Mesendoderm (in vitro differentiated cells): ENCODE measurements at regions not wholly inside any gene's neighbourhood (a gene's known extent, or its start where the extent isn't known, plus 50 kb on each side); places are given as distances from the start of the nearest gene placed in this dataset.
A peak's percentile ranks its signal among the peaks of the same experiment; 100 is the strongest.

Experiments
- DNase-seq: peaks from one replicate; pipeline ENCODE4 v3.0.0; 2013
- H2AK5ac ChIP-seq: 2 replicates; pipeline ENCODE4 v1.6.1; 2013; ENCODE audit warnings: low read length, inconsistent platforms
- H2BK120ac ChIP-seq: 2 replicates; pipeline ENCODE4 v1.6.1; 2013; ENCODE audit warnings: low read depth, mild to moderate bottlenecking, low read length, moderate library complexity, mixed read lengths
- H2BK15ac ChIP-seq: replicated peaks from 2 replicates; pipeline ENCODE4 v1.6.1; 2013; ENCODE audit warnings: low read depth, mild to moderate bottlenecking, moderate library complexity
- H2BK5ac ChIP-seq: 2 replicates; pipeline ENCODE4 v1.6.1; 2013; ENCODE audit warnings: low read length, inconsistent platforms
- H3K18ac ChIP-seq: 2 replicates; pipeline ENCODE4 v1.6.1; 2013; ENCODE audit warnings: mild to moderate bottlenecking, low read length, mixed read lengths
- H3K23ac ChIP-seq: one replicate; pipeline ENCODE4 v1.6.1; 2013; ENCODE audit warnings: low read length
- H3K27ac ChIP-seq: 2 replicates; pipeline ENCODE4 v1.5.1; 2013; ENCODE audit warnings: low read depth, mild to moderate bottlenecking, inconsistent platforms, low read length, moderate library complexity
- H3K27me3 ChIP-seq: 2 replicates; pipeline ENCODE4 v1.6.1; 2013; ENCODE audit warnings: low read length, control low read depth, mild to moderate bottlenecking, inconsistent platforms; ENCODE audit not compliant: insufficient read depth, poor library complexity
- H3K36me3 ChIP-seq: 2 replicates; pipeline ENCODE4 v1.6.1; 2013; ENCODE audit warnings: low read length, inconsistent platforms; ENCODE audit not compliant: control insufficient read depth, insufficient read depth
- H3K4ac ChIP-seq: one replicate; pipeline ENCODE4 v1.6.1; 2013; ENCODE audit warnings: low read depth, mild to moderate bottlenecking, low read length, moderate library complexity
- H3K4me1 ChIP-seq: 2 replicates; pipeline ENCODE4 v1.6.1; 2013; ENCODE audit warnings: low read depth, low read length, inconsistent platforms; ENCODE audit not compliant: control insufficient read depth
- H3K4me2 ChIP-seq: 2 replicates; pipeline ENCODE4 v1.6.1; 2013; ENCODE audit warnings: low read length
- H3K4me3 ChIP-seq: 2 replicates; pipeline ENCODE4 v1.5.1; 2013; ENCODE audit warnings: mild to moderate bottlenecking, low read length
- H3K56ac ChIP-seq: one replicate; pipeline ENCODE4 v1.6.1; 2013; ENCODE audit warnings: low read length
- H3K79me1 ChIP-seq: 2 replicates; pipeline ENCODE4 v1.6.1; 2013; ENCODE audit warnings: low read length, inconsistent platforms
- H3K79me2 ChIP-seq: 2 replicates; pipeline ENCODE4 v1.6.1; 2013; ENCODE audit warnings: mild to moderate bottlenecking, low read length; ENCODE audit not compliant: control insufficient read depth, insufficient read depth
- H3K9ac ChIP-seq: 2 replicates; pipeline ENCODE4 v1.6.1; 2013; ENCODE audit warnings: low read length, inconsistent platforms
- H4K5ac ChIP-seq: one replicate; pipeline ENCODE4 v1.6.1; 2013; ENCODE audit warnings: low read length
- H4K8ac ChIP-seq: one replicate; pipeline ENCODE4 v1.6.1; 2013; ENCODE audit warnings: low read depth, mild to moderate bottlenecking, control low read depth, low read length, moderate library complexity
- WGBS: extraction: QIAGEN DNeasy Blood & Tissue Kit; methylation state at CpG from one replicate; pipeline ENCODE4 v1.1.7; 2013; ENCODE audit warnings: low lambda C conversion rate, missing lambda C conversion rate; ENCODE audit not compliant: insufficient coverage; ENCODE audit errors: extremely low coverage; 5-methylcytosine and 5-hydroxymethylcytosine counted together

DNA sequence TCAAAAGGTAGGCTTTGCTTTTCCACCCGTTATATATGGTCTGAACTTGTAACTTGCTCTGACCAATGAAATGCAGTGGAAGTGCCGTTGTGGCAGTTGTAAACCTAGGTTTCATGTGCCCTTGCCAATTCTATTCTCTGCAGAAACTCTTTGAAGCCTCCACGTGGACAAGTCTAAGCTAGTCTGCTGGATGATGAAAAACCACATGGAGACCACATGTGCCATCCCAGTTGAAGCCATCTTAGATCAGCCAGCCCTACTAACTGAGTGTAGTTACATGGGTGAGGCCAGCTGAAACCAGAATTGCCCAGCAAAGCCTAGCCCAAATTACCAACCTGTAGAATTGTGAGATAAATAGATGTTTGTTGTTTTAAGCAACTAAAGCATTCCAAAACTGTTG, 183.7 kb upstream of the KCNH8 start:
- H2AK5ac ChIP-seq: no peak overlapping the region
- H3K27ac ChIP-seq: no peak overlapping the region
- H3K4me3 ChIP-seq: no peak overlapping the region
- no peaks in the 10 kb centered on the region for H3K4me1 ChIP-seq
- no peak overlapping the region for H3K4me2 ChIP-seq
- no peaks in the 10 kb centered on the region for H3K27me3 ChIP-seq
- no peak overlapping the region for H3K18ac ChIP-seq
- no peaks in the 10 kb centered on the region for H3K36me3 ChIP-seq
- H4K8ac ChIP-seq: no peak overlapping the region
- no peak overlapping the region for H3K56ac ChIP-seq
- no peaks in the 10 kb centered on the region for H3K79me2 ChIP-seq
- DNase-seq: no peak
- H3K79me1 ChIP-seq: no peaks in the 10 kb centered on the region
- no peak overlapping the region for H2BK15ac ChIP-seq
- H4K5ac ChIP-seq: no peak overlapping the region
- no peak overlapping the region for H3K9ac ChIP-seq
- no peak overlapping the region for H2BK120ac ChIP-seq
- no peak overlapping the region for H3K23ac ChIP-seq
- H2BK5ac ChIP-seq: no peak overlapping the region
- WGBS: no CpG with 5 or more reads among the region's 3 CpGs
- H3K4ac ChIP-seq: no peak overlapping the region

DNA sequence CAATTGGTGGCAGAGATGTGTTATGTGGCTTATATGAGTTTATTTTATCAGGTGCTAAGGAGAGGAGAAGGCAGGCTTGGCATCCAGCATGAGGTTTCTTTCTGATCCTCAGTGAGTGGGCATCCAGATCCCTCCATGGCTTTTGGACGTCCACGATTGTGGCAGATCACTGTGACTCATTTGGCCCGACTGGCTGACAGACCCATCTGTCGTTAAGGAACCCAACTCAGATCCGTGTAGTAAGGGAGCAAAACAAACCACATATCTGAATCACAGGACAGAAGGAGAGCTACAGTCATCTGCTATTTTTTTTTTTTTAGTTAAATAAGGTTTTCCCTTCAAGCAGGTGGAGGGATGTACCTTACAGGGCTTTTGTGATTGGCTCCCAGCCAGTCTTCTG, 197.0 kb upstream of the KCNH8 start:
- no peak overlapping the region for H4K8ac ChIP-seq
- no peaks in the 10 kb centered on the region for H3K79me2 ChIP-seq
- no peak overlapping the region for H3K4ac ChIP-seq
- no peak overlapping the region for H3K18ac ChIP-seq
- no peaks in the 10 kb centered on the region for H3K27me3 ChIP-seq
- H3K23ac ChIP-seq: no peak overlapping the region
- no CpG with 5 or more reads among the region's 5 CpGs for WGBS
- no peak overlapping the region for H4K5ac ChIP-seq
- H3K36me3 ChIP-seq: no peaks in the 10 kb centered on the region
- no peaks in the 10 kb centered on the region for H3K79me1 ChIP-seq
- no peak overlapping the region for H2BK5ac ChIP-seq
- no peak overlapping the region for H2AK5ac ChIP-seq
- no peak overlapping the region for H3K4me2 ChIP-seq
- no peak overlapping the region for H2BK120ac ChIP-seq
- no peak overlapping the region for H3K4me3 ChIP-seq
- H3K4me1 ChIP-seq: no peaks in the 10 kb centered on the region
- no peak overlapping the region for H3K27ac ChIP-seq
- H2BK15ac ChIP-seq: no peak overlapping the region
- no peak overlapping the region for H3K56ac ChIP-seq
- H3K9ac ChIP-seq: no peak overlapping the region
- DNase-seq: no peak

- Histone ChIP-seq H2BK5ac (no peak overlapping the region), H3K36me3 (no peaks in the 10 kb centered on the region), H4K5ac (no peak overlapping the region), H3K4ac (no peak overlapping the region), H3K23ac (no peak overlapping the region), H2BK120ac (no peak overlapping the region), H3K27me3 (no peaks in the 10 kb centered on the region), H3K56ac (no peak overlapping the region), H3K4me3 (no peak overlapping the region), H3K4me2 (no peak overlapping the region), H3K4me1 (no peaks in the 10 kb centered on the region), H3K9ac (no peak overlapping the region), H4K8ac (no peak overlapping the region), H2BK15ac (no peak overlapping the region), H3K18ac (no peak overlapping the region), H2AK5ac (no peak overlapping the region), H3K79me1 (no peaks in the 10 kb centered on the region), H3K27ac (no peak overlapping the region), H3K79me2 (no peaks in the 10 kb centered on the region)
- no CpG with 5 or more reads among the region's 2 CpGs for WGBS
- peak; percentile 84 for DNase-seq
Observed at GRCh38 chr3:18946524-18946923, 201.8 kb upstream of the KCNH8 start.

DNA sequence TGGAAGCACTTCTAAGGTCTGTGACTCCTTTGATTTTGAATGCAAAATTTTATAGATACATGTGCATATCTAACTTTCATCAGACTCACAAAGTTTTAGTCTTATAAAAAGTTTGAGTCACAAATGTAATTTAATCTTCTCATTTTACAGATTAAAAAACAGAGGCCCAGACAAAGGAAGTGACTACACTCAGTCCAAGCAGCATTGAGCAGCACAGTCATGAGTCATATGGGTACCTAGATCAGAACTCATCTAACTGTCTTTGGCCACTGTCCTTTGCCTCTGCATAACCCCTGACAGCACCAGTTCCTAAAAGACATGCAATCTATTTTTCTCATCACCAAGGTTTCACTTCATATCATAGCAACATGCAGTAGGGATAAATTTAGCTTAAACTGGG, 210.7 kb upstream of the KCNH8 start:
- H2AK5ac ChIP-seq: no peak overlapping the region
- H4K5ac ChIP-seq: no peak overlapping the region
- H3K79me1 ChIP-seq: no peaks in the 10 kb centered on the region
- no peaks in the 10 kb centered on the region for H3K4me1 ChIP-seq
- DNase-seq: no peak
- H3K27me3 ChIP-seq: no peaks in the 10 kb centered on the region
- no peak overlapping the region for H3K23ac ChIP-seq
- no peak overlapping the region for H3K27ac ChIP-seq
- H3K18ac ChIP-seq: no peak overlapping the region
- H3K79me2 ChIP-seq: no peaks in the 10 kb centered on the region
- H3K4me2 ChIP-seq: no peak overlapping the region
- H4K8ac ChIP-seq: no peak overlapping the region
- no peaks in the 10 kb centered on the region for H3K36me3 ChIP-seq
- no peak overlapping the region for H3K4ac ChIP-seq
- H3K4me3 ChIP-seq: no peak overlapping the region
- no peak overlapping the region for H2BK5ac ChIP-seq
- H3K9ac ChIP-seq: no peak overlapping the region
- H3K56ac ChIP-seq: no peak overlapping the region
- H2BK120ac ChIP-seq: no peak overlapping the region
- H2BK15ac ChIP-seq: no peak overlapping the region

DNA sequence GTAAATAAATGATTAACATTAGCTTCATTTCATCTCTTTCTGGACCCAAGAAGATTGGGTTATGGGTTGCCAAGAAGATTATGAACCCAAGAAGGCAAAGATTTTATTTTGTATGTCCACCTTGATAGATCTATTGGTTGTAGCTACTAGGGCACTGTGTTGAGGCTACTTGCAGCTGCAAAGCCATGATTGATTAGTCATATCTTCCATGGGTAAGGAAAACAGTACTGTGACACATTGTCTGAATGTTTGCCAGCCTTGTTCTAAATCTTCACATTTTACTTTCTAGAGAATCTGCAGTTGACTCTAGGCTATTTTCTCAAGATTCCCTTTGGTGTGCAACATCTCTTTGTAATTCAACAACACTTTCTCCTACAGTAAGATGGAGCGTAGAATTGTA, 229.2 kb upstream of the KCNH8 start:
- H2AK5ac ChIP-seq: no peak overlapping the region
- H3K79me1 ChIP-seq: no peaks in the 10 kb centered on the region
- H3K27me3 ChIP-seq: no peaks in the 10 kb centered on the region
- H2BK15ac ChIP-seq: no peak overlapping the region
- H3K23ac ChIP-seq: no peak overlapping the region
- WGBS: no CpG with 5 or more reads among the region's 1 CpG
- no peak overlapping the region for H3K4ac ChIP-seq
- H3K56ac ChIP-seq: no peak overlapping the region
- H2BK120ac ChIP-seq: no peak overlapping the region
- H4K8ac ChIP-seq: no peak overlapping the region
- H3K36me3 ChIP-seq: no peaks in the 10 kb centered on the region
- H3K4me3 ChIP-seq: no peak overlapping the region
- H3K79me2 ChIP-seq: no peaks in the 10 kb centered on the region
- H3K18ac ChIP-seq: no peak overlapping the region
- H2BK5ac ChIP-seq: no peak overlapping the region
- H3K9ac ChIP-seq: no peak overlapping the region
- DNase-seq: no peak
- H3K4me2 ChIP-seq: no peak overlapping the region
- no peak overlapping the region for H4K5ac ChIP-seq
- H3K27ac ChIP-seq: no peak overlapping the region
- no peaks in the 10 kb centered on the region for H3K4me1 ChIP-seq

- no peak overlapping the region for H3K56ac ChIP-seq
- H2BK120ac ChIP-seq: no peak overlapping the region
- H3K79me2 ChIP-seq: no peaks in the 10 kb centered on the region
- H3K18ac ChIP-seq: no peak overlapping the region
- no peaks in the 10 kb centered on the region for H3K79me1 ChIP-seq
- no peaks in the 10 kb centered on the region for H3K27me3 ChIP-seq
- H3K4me2 ChIP-seq: no peak overlapping the region
- no peak overlapping the region for H3K4ac ChIP-seq
- H3K9ac ChIP-seq: no peak overlapping the region
- no peaks in the 10 kb centered on the region for H3K4me1 ChIP-seq
- H2BK5ac ChIP-seq: no peak overlapping the region
- no peak overlapping the region for H3K4me3 ChIP-seq
- H3K36me3 ChIP-seq: no peaks in the 10 kb centered on the region
- no peak overlapping the region for H4K8ac ChIP-seq
- H2AK5ac ChIP-seq: no peak overlapping the region
- no CpG with 5 or more reads among the region's 1 CpG for WGBS
- no peak overlapping the region for H3K23ac ChIP-seq
- no peak overlapping the region for H2BK15ac ChIP-seq
- no peak for DNase-seq
- H3K27ac ChIP-seq: no peak overlapping the region
- no peak overlapping the region for H4K5ac ChIP-seq
Observed at GRCh38 chr3:18917923-18918322, 230.4 kb upstream of the KCNH8 start.
